NCI-H524 (cell line): ENCODE measurements at regions not wholly inside any gene's neighbourhood (a gene's known extent, or its start where the extent isn't known, plus 50 kb on each side); places are given as distances from the start of the nearest gene placed in this dataset.

Source experiments
- DNase-seq, 2 experiments: peaks; one replicate each; lab custom pipeline; 2025; lab: John Stamatoyannopoulos, UW

GRCh38 chr12:38555620-38556591 lies 239.3 kb downstream of the ALG10B start:
- DNase-seq = no peak

- DNase-seq = no peak
Measured at GRCh38 chr12:38556647-38557046, 240.1 kb downstream of the ALG10B start.

GRCh38 chr12:38585086-38585485 lies 268.5 kb downstream of the ALG10B start:
- no peak for DNase-seq

GRCh38 chr12:38586789-38587188 lies 270.2 kb downstream of the ALG10B start:
- no peak for DNase-seq

GRCh38 chr12:38587594-38587993 lies 271.0 kb downstream of the ALG10B start:
- DNase-seq = no peak

GRCh38 chr12:38588624-38589305 lies 272.2 kb downstream of the ALG10B start:
- peak in 1 of 2 experiments; percentile 2 for DNase-seq

GRCh38 chr12:38589306-38589632 lies 272.7 kb downstream of the ALG10B start:
- DNase-seq = no peak

- DNase-seq = no peak
Measured at GRCh38 chr12:38601949-38602348, 285.4 kb downstream of the ALG10B start.
